Ascending aorta (tissue), 2 donors: ENCODE measurements at regions not wholly inside any gene's neighbourhood (a gene's known extent, or its start where the extent isn't known, plus 50 kb on each side); places are given as distances from the start of the nearest gene placed in this dataset.

Experiments used
- DNase-seq, 2 donors: peaks; one replicate each; pipeline ENCODE4 v3.0.0-alpha.2; 2019; ENCODE audit warnings: low spot score in 2 of 2
- H3K27ac ChIP-seq, 2 donors: fragments of 200-600 bp; sonication (generic); one replicate each; pipeline ENCODE4 v1.5.1; 2016 to 2017; ENCODE audit warnings: mild to moderate bottlenecking in 1 of 2
- H3K27me3 ChIP-seq: fragments of 200-600 bp; sonication (generic); one replicate; pipeline ENCODE4 v1.5.1; 2017
- H3K36me3 ChIP-seq, 2 donors: fragments of 200-600 bp; sonication (generic); one replicate each; pipeline ENCODE4 v1.5.1; 2016
- H3K4me1 ChIP-seq, 2 donors: fragments of 200-600 bp; sonication (generic); one replicate each; pipeline ENCODE4 v1.5.1; 2016 to 2017; ENCODE audit warnings: mild to moderate bottlenecking in 1 of 2
- H3K4me3 ChIP-seq, 2 donors: fragments of 200-600 bp; sonication (generic); one replicate each; pipeline ENCODE4 v1.5.1; 2016 to 2017; ENCODE audit warnings: mild to moderate bottlenecking in 1 of 2
- H3K9me3 ChIP-seq, 2 donors: fragments of 200-600 bp; sonication (generic); one replicate each; pipeline ENCODE4 v1.5.1; 2016
- CTCF ChIP-seq, 3 experiments: fragments of 200-600 bp in 2 of 3; fragments of 450-650 bp in 1 of 3; sonication (generic) in 2 of 3; IDR thresholded peaks; one replicate each; pipeline ENCODE4 v1.5.1; 2016 to 2019; ENCODE audit warnings: antibody characterized with exemption in 3 of 3, mild to moderate bottlenecking in 1 of 3, moderate library complexity in 1 of 3
- intact Hi-C: fragments of 100-400 bp; cut with DNase I; formaldehyde crosslinking; loops from one replicate; pipeline ENCODE4 v1.15.1; 2023

GRCh38 chr2:34204560-34204959 lies 605.5 kb upstream of the FAM98A start:
- Histone ChIP-seq H3K4me3 (no peak overlapping the region), H3K4me1 (no peaks in the 10 kb centered on the region), H3K36me3 (no peaks in the 10 kb centered on the region), H3K27me3 (no peaks in the 10 kb centered on the region), H3K27ac (no peak overlapping the region), H3K9me3 (no peaks in the 10 kb centered on the region)
- no peak for DNase-seq
- intact Hi-C loops = no loop called here
- no peak for TF ChIP-seq CTCF (IDR thresholded peaks at IDR 0.05)

DNA sequence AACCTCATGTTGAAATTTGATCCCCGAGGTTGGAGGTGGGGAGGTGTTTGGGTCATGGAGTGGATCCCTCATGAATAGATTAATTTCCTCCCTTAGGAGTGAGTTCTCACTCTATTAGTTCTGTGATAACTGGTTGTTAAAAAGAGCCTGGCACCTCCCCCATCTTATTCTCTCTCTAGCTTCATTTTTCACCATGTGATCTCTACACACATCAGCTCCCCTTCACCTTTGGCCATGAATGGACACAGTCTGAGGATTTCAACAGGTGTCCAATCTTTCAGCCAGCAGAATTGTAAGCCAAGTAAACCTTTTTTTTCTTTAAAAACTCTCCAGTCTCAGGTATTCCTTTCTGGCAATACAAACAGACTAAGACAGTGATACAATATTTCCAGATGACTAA lies 602.0 kb upstream of the FAM98A start:
- TF ChIP-seq CTCF (IDR thresholded peaks at IDR 0.05) = no peak
- H3K27ac ChIP-seq = no peak overlapping the region
- DNase-seq = no peak
- no peaks in the 10 kb centered on the region for H3K27me3 ChIP-seq
- H3K36me3 ChIP-seq = no peaks in the 10 kb centered on the region
- intact Hi-C loops = no loop called here
- H3K4me1 ChIP-seq = no peaks in the 10 kb centered on the region
- H3K4me3 ChIP-seq = no peak overlapping the region
- H3K9me3 ChIP-seq = no peaks in the 10 kb centered on the region

DNA sequence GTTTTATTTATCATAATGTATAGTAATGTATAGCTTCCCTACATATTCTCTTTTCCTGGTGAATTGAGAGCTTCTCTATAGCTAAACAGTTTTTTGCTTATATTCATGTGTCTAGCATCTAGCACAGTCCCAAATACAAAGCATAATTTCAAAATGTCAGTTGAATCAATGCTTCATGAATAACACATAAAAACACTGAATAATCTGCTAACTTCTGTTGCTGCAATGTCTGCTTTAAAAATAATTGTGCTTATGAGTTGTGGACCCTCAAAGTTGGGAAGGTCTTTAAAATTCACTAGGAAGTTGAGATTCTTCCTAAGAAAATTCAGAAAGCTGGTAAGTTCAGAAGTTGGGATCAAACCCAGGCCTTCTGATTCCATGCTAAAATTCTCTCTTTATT lies 600.9 kb upstream of the FAM98A start:
- no peak overlapping the region for H3K27ac ChIP-seq
- H3K27me3 ChIP-seq = no peaks in the 10 kb centered on the region
- no peaks in the 10 kb centered on the region for H3K9me3 ChIP-seq
- DNase-seq = no peak
- H3K4me3 ChIP-seq = no peak overlapping the region
- intact Hi-C loops = no loop called here
- H3K4me1 ChIP-seq = no peaks in the 10 kb centered on the region
- no peaks in the 10 kb centered on the region for H3K36me3 ChIP-seq
- TF ChIP-seq CTCF (IDR thresholded peaks at IDR 0.05) = no peak

GRCh38 chr2:34193164-34193563 lies 594.1 kb upstream of the FAM98A start:
- H3K27ac ChIP-seq = no peak overlapping the region
- H3K4me3 ChIP-seq = no peak overlapping the region
- H3K27me3 ChIP-seq = no peaks in the 10 kb centered on the region
- no peak for TF ChIP-seq CTCF (IDR thresholded peaks at IDR 0.05)
- H3K4me1 ChIP-seq = no peaks in the 10 kb centered on the region
- H3K36me3 ChIP-seq = no peaks in the 10 kb centered on the region
- DNase-seq = no peak
- no peaks in the 10 kb centered on the region for H3K9me3 ChIP-seq
- intact Hi-C loops = no loop called here

- no peaks in the 10 kb centered on the region for H3K4me1 ChIP-seq
- no peak for TF ChIP-seq CTCF (IDR thresholded peaks at IDR 0.05)
- no peak for DNase-seq
Observed at GRCh38 chr2:34188464-34189303, 589.6 kb upstream of the FAM98A start.

More at GRCh38 chr2:34188464-34189303, 589.6 kb upstream of the FAM98A start:
- H3K4me3 ChIP-seq = no peak overlapping the region
- H3K27me3 ChIP-seq = no peaks in the 10 kb centered on the region
- no peaks in the 10 kb centered on the region for H3K36me3 ChIP-seq
- H3K9me3 ChIP-seq = no peaks in the 10 kb centered on the region
- intact Hi-C loops = no loop called here
- no peak overlapping the region for H3K27ac ChIP-seq
